ENCODE measurements at regions not wholly inside any gene's neighbourhood (a gene's known extent, or its start where the extent isn't known, plus 50 kb on each side); places are given as distances from the start of the nearest gene placed in this dataset.

DNA sequence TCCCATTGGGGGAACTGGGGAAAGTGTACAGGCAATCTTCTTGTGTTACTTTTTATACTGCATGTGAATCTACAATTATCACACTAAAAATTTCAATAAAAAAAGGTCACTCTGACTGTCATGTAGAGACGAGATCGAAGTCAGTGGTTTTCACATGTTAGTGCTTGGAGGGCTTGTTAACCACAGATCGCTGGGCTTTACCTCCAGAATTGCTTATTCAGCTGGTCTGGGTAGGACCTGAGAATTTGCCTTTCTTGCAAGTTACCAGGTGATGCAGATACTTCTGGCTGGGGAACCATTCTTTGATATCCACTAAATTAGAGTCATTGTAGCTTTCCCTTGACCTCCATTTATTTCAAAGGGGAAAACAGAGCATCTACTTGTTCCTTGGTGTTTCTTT is 62.8 kb upstream of the SLC38A4 start:
- intact Hi-C loops (cut with micrococcal nuclease) = no loop called here
- no peak for FAIRE-seq
- ChIA-PET CTCF (ENCODE audit: low intra/inter-chr PET ratio) (no interaction called here), POLR2A (no interaction called here)
- Histone ChIP-seq H3K79me2 (ENCODE audit: control insufficient read depth, insufficient read depth, low read length) (no peaks in the 10 kb centered on the region), H3K27ac (ENCODE audit: extremely low read depth, low read depth, low read length) (no peak overlapping the region), H2AFZ (ENCODE audit: low read depth, low read length) (no peak overlapping the region), H3K9ac (ENCODE audit: insufficient read depth in 1 of 2, low read depth in 2 of 2, low read length in 2 of 2) (no peak overlapping the region), H3K9me1 (ENCODE audit: control insufficient read depth, insufficient read depth, low read length) (no peaks in the 10 kb centered on the region), H3K27me3 (ENCODE audit: control insufficient read depth in 2 of 2, insufficient read depth in 2 of 2, low read length in 2 of 2) (no peaks in the 10 kb centered on the region; a peak in 1 of 5 replicates), H4K20me1 (replicated peaks; ENCODE audit: control insufficient read depth, insufficient read depth, low read length) (no peaks in the 10 kb centered on the region), H3K36me3 (ENCODE audit: control insufficient read depth, insufficient read depth, low read length) (no peaks in the 10 kb centered on the region), H3K4me1 (replicated peaks in 1 of 2; ENCODE audit: control insufficient read depth in 2 of 2, insufficient read depth in 2 of 2, low read length in 2 of 2) (no peaks in the 10 kb centered on the region), H3K4me3 (no peak overlapping the region), H3K4me2 (ENCODE audit: insufficient read depth, low read length) (no peak overlapping the region), H3K9me3 (replicated peaks; ENCODE audit: control insufficient read depth, insufficient read depth, low read depth, low read length) (no peaks in the 10 kb centered on the region)
- in situ Hi-C loops (cut with MboI) = no loop called here
- no TSS peak for BruUV-seq (replicated peaks)
- TF ChIP-seq SIN3B (IDR thresholded peaks at IDR 0.05; ENCODE audit: low read depth) (no peak), NCOA1 (IDR thresholded peaks at IDR 0.05; ENCODE audit: low read depth) (no peak), BDP1 (IDR thresholded peaks at IDR 0.05; ENCODE audit: insufficient read depth, insufficient read length) (no peak), ZNF77 (CRISPR knock-in tag; IDR thresholded peaks at IDR 0.05) (no peak), MECOM (CRISPR knock-in tag; IDR thresholded peaks at IDR 0.05) (no peak), ZNF512 (tag; IDR thresholded peaks at IDR 0.05) (no peak), ZC3H8 (IDR thresholded peaks at IDR 0.05) (no peak), TAF9B (IDR thresholded peaks at IDR 0.05; ENCODE audit: partially characterized antibody) (no peak), YBX1 (IDR thresholded peaks at IDR 0.05) (no peak), MCM3 (IDR thresholded peaks at IDR 0.05) (no peak), ZNF124 (CRISPR knock-in tag; IDR thresholded peaks at IDR 0.05) (no peak)
- WGBS (ENCODE audit: insufficient coverage, low coverage, missing lambda C conversion rate) = 0% methylated on average over 3 of the region's 3 CpGs
- no peak for DNase-seq (ENCODE audit: extremely low read depth in 1 of 4, low spot score in 3 of 4)
- ATAC-seq = no peak

Data from K562 (cell line).